Gastrocnemius medialis (tissue), 4 donors: ENCODE measurements at regions not wholly inside any gene's neighbourhood (a gene's known extent, or its start where the extent isn't known, plus 50 kb on each side); places are given as distances from the start of the nearest gene placed in this dataset.

Source experiments
- ATAC-seq, 2 donors: fragments of 150-250 bp; one replicate each; pipeline ENCODE4 v1.9.1; 2016
- DNase-seq, 2 donors: peaks; one replicate each; pipeline ENCODE4 v3.0.0-alpha.2; 2019
- H3K27ac ChIP-seq, 4 donors: fragments of 200-600 bp; sonication (generic); 1 replicate in 1 of 4; 2 replicates in 3 of 4; pipeline ENCODE4 v1.5.1; 2016 to 2018; ENCODE audit warnings: mild to moderate bottlenecking in 2 of 4, moderate library complexity in 1 of 4
- H3K27me3 ChIP-seq, 3 donors: fragments of 200-600 bp; sonication (generic) in 2 of 3; 1 replicate in 1 of 3; 2 replicates in 2 of 3; pipeline versions ENCODE4 v1.5.1 to v1.6.0; 2016 to 2019; ENCODE audit warnings: mild to moderate bottlenecking in 1 of 3, moderate library complexity in 1 of 3
- H3K36me3 ChIP-seq, 2 donors: fragments of 200-600 bp; sonication (generic) in 1 of 2; one replicate each; pipeline ENCODE4 v1.5.1; 2017 to 2018
- H3K4me1 ChIP-seq, 2 donors: fragments of 200-600 bp; sonication (generic) in 1 of 2; one replicate each; pipeline ENCODE4 v1.5.1; 2016 to 2017; ENCODE audit warnings: mild to moderate bottlenecking in 2 of 2
- H3K4me3 ChIP-seq, 4 donors: fragments of 200-600 bp; sonication (generic) in 3 of 4; 1 replicate in 1 of 4; 2 replicates in 3 of 4; pipeline ENCODE4 v1.5.1; 2016 to 2019; ENCODE audit warnings: mild to moderate bottlenecking in 2 of 4
- H3K9me3 ChIP-seq, 3 donors: fragments of 200-600 bp; sonication (generic) in 2 of 3; 1 replicate in 1 of 3; 2 replicates in 2 of 3; pipeline ENCODE4 v1.5.1; 2016 to 2019
- CTCF ChIP-seq, 5 experiments: fragments of 450-650 bp in 3 of 5; fragments of 200-600 bp in 2 of 5; sonication (generic) in 2 of 5; IDR thresholded peaks in 4 of 5; conservative IDR thresholded peaks in 1 of 5; 1 replicate in 4 of 5; 2 replicates in 1 of 5; pipeline ENCODE4 v1.5.1; 2016 to 2019; ENCODE audit warnings: antibody characterized with exemption in 5 of 5, mild to moderate bottlenecking in 3 of 5, moderate library complexity in 3 of 5
- POLR2A ChIP-seq, 2 donors: fragments of 450-650 bp; IDR thresholded peaks; one replicate each; pipeline ENCODE4 v1.6.1; 2017; ENCODE audit warnings: antibody characterized with exemption in 2 of 2, mild to moderate bottlenecking in 2 of 2, moderate library complexity in 2 of 2
- in situ Hi-C, 4 donors: fragments of 200-750 bp; cut with MboI; loops; one replicate each; pipeline versions ENCODE4 v1.15.0 to v1.8.0; 2017; ENCODE audit warnings: low sequenced_read_pairs in 4 of 4
- intact Hi-C: fragments of 100-400 bp; cut with DNase I; formaldehyde crosslinking; loops from one replicate; pipeline ENCODE4 v1.15.1; 2023; ENCODE audit warnings: low total_unique reads

DNA sequence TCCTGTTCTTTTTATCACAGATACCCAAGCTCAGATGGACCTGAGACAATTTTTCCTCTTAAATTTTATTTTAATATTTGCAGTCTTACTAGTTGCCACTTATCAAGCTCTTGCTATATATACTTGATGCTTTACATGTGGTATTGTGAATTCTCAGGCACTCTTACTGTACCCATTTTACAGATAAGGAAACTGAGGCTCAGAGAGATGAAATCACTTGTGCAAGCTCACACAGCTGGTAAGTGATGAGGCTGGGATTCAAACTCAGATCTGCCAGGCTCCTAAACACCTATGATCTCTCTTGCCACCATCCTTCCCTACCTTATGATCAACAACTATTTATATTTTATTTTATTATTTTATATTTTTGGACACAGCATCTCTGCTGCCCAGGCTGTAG lies 133.0 kb upstream of the LHX5 start:
- Histone ChIP-seq H3K4me3 (no peak overlapping the region), H3K9me3 (no peaks in the 10 kb centered on the region), H3K36me3 (no peaks in the 10 kb centered on the region), H3K27ac (no peak overlapping the region), H3K4me1 (no peaks in the 10 kb centered on the region), H3K27me3 (peaks cover 0 to 3% (median 1%) of the 10 kb centered on the region in 3 donors)
- DNase-seq, result no peak
- no peak for ATAC-seq
- intact Hi-C loops (no loop called here), in situ Hi-C loops (no loop called here)
- TF ChIP-seq POLR2A (IDR thresholded peaks at IDR 0.05) (no peak), CTCF (IDR thresholded peaks at IDR 0.05 in 4 of 5, conservative IDR thresholded peaks at IDR 0.05 in 1 of 5) (no peak)

DNA sequence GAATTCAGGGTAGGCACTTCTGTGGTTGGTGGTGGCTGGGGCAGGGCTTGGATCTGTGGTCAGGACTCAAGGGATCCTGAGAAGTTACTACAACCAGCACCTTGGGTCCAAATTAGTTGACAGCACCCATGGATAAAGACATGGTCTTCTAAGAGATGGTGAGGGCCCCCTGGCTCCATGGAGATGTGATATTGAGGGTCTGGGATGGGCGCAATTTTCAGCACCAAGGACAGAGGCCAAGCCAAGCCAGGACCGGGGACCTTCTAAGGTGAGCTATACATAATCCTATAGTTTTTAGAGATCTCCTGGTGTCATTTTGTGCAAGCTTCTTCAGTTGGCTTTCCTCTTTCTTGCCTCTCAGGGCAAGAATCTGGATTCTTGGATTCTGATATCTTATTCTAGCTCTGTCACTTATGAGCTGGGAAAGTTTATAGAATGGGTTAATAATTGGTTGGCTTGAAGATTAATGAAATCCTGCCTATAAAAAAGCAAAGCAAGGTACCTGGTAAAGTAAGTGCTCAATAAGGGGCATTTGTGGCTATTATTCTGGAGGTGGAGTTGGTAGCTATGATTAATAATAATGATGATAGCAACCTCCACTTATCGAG lies 130.1 kb upstream of the LHX5 start:
- H3K27ac ChIP-seq, result no peak overlapping the region
- intact Hi-C loops (no loop called here), in situ Hi-C loops (no loop called here)
- H3K9me3 ChIP-seq, result no peaks in the 10 kb centered on the region
- no peaks in the 10 kb centered on the region for H3K4me1 ChIP-seq
- TF ChIP-seq CTCF (IDR thresholded peaks at IDR 0.05 in 4 of 5, conservative IDR thresholded peaks at IDR 0.05 in 1 of 5) (no peak), POLR2A (IDR thresholded peaks at IDR 0.05) (no peak)
- DNase-seq (no peak), ATAC-seq (no peak)
- no peaks in the 10 kb centered on the region for H3K27me3 ChIP-seq
- H3K36me3 ChIP-seq, result no peaks in the 10 kb centered on the region
- no peak overlapping the region for H3K4me3 ChIP-seq

DNA sequence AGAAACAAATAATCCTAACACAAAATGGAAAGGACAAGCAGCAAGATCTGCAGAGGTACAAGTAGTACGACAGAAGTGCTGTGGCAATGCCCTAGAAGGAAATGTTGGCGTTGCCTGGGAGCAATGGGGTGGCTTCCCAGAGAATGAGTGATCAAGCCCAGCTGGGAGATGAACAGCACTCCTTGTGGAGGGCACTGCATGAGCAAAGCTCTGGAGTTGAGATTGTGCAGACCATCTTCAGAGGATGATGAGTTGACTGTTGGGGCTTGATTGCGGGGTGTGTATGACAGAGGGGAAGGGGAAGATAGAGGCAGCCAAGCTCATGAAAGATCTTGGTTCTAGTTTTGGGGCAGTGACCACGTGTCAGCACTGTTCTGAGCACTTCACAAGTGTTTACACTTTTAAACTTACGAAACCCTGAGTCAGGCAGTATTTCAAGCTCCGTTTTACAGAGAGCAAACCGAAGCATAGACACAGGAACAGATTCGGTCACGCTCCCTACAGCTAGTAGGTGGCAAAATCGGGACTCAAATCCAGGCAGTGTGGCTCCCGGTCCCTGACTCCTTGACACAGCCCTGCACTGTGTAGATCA lies 127.2 kb upstream of the LHX5 start:
- Histone ChIP-seq H3K27me3 (peaks cover 0 to 6% (median 5%) of the 10 kb centered on the region in 3 donors), H3K9me3 (no peaks in the 10 kb centered on the region), H3K27ac (no peak overlapping the region), H3K4me1 (no peaks in the 10 kb centered on the region), H3K4me3 (no peak overlapping the region), H3K36me3 (no peaks in the 10 kb centered on the region)
- intact Hi-C loops (no loop called here), in situ Hi-C loops (no loop called here)
- no peak for ATAC-seq
- TF ChIP-seq POLR2A (IDR thresholded peaks at IDR 0.05), result no peak
- no peak for TF ChIP-seq CTCF (IDR thresholded peaks at IDR 0.05 in 4 of 5, conservative IDR thresholded peaks at IDR 0.05 in 1 of 5)
- DNase-seq, result no peak

DNA sequence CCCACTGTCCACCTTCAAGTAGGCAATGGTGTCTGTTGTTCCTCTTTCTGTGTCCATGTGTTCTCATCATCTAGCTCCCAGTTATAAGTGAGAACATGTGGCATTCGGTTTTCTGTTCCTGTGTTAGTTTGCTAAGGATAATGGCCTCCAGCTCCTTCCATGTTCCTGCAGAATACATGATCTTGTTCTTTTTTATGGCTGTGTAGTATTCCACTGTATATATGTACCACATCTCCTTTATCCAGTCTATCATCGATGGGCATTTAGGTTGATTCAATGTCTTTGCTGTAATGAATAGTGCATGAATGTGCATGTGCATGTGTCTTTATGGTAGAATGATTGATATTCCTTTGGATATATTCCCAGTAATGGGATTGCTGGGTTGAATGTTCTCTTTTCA lies 123.3 kb upstream of the LHX5 start:
- H3K27me3 ChIP-seq, result peaks cover 13 to 19% (median 19%) of the 10 kb centered on the region in 3 donors
- no peaks in the 10 kb centered on the region for H3K9me3 ChIP-seq
- H3K36me3 ChIP-seq, result no peaks in the 10 kb centered on the region
- ATAC-seq (no peak), DNase-seq (no peak)
- in situ Hi-C loops, result no loop called here
- TF ChIP-seq CTCF (IDR thresholded peaks at IDR 0.05 in 4 of 5, conservative IDR thresholded peaks at IDR 0.05 in 1 of 5) (no peak), POLR2A (IDR thresholded peaks at IDR 0.05) (no peak)
- H3K27ac ChIP-seq, result no peak overlapping the region
- no peak overlapping the region for H3K4me3 ChIP-seq
- no peaks in the 10 kb centered on the region for H3K4me1 ChIP-seq
- intact Hi-C loops, result no loop called here
